DOHH2 (cell line): ENCODE measurements at regions not wholly inside any gene's neighbourhood (a gene's known extent, or its start where the extent isn't known, plus 50 kb on each side); places are given as distances from the start of the nearest gene placed in this dataset.

Experiments
- H3F3A ChIP-seq: fragments of 200-600 bp; sonication (generic), shearing (Covaris generic); 2 replicates; pipeline ENCODE4 v1.6.0; 2016; ENCODE audit warnings: antibody characterized with exemption, mild to moderate bottlenecking; ENCODE audit not compliant: control insufficient read depth, insufficient read depth
- H3K27ac ChIP-seq: fragments of 200-600 bp; sonication (generic); 2 replicates; pipeline ENCODE4 v1.5.1; 2014; ENCODE audit warnings: low read depth, mild to moderate bottlenecking, low read length, moderate library complexity
- H3K27me3 ChIP-seq: fragments of 200-600 bp; sonication (generic); 2 replicates; pipeline ENCODE4 v1.6.1; 2014; ENCODE audit warnings: mild to moderate bottlenecking, low read length, mixed read lengths; ENCODE audit not compliant: control insufficient read depth
- H3K36me3 ChIP-seq: fragments of 200-600 bp; sonication (generic); 2 replicates; pipeline ENCODE4 v1.6.1; 2014; ENCODE audit warnings: mild to moderate bottlenecking, low read length, moderate library complexity, mixed read lengths; ENCODE audit not compliant: control insufficient read depth
- H3K4me1 ChIP-seq: fragments of 200-600 bp; sonication (generic); 2 replicates; pipeline ENCODE4 v1.6.1; 2014; ENCODE audit warnings: mild to moderate bottlenecking, low read length, mixed read lengths; ENCODE audit not compliant: control insufficient read depth
- H3K4me2 ChIP-seq: fragments of 200-600 bp; sonication (generic); 2 replicates; pipeline ENCODE4 v1.6.0; 2014; ENCODE audit warnings: mild to moderate bottlenecking, low read length, moderate library complexity
- H3K4me3 ChIP-seq: fragments of 200-600 bp; sonication (generic); 2 replicates; pipeline ENCODE4 v1.5.1; 2014; ENCODE audit warnings: mild to moderate bottlenecking, low read length, mixed read lengths
- H3K79me2 ChIP-seq: fragments of 200-600 bp; sonication (generic); 2 replicates; pipeline ENCODE4 v1.6.1; 2014; ENCODE audit warnings: mild to moderate bottlenecking, low read length, mixed read lengths; ENCODE audit not compliant: control insufficient read depth
- H3K9me2 ChIP-seq: fragments of 200-600 bp; sonication (generic); replicated peaks from 2 replicates; pipeline ENCODE4 v1.6.1; 2014; ENCODE audit warnings: mild to moderate bottlenecking, low read length, mixed read lengths; ENCODE audit not compliant: control insufficient read depth
- H3K9me3 ChIP-seq: fragments of 200-600 bp; sonication (generic); 2 replicates; pipeline ENCODE4 v1.6.1; 2014; ENCODE audit warnings: antibody characterized with exemption, low read length, mixed read lengths; ENCODE audit not compliant: control insufficient read depth, insufficient read depth
- H4K20me1 ChIP-seq: fragments of 200-600 bp; sonication (generic); 2 replicates; pipeline ENCODE4 v1.6.0; 2014; ENCODE audit warnings: low read depth, mild to moderate bottlenecking, antibody characterized with exemption, low read length, moderate library complexity; ENCODE audit not compliant: control insufficient read depth, insufficient read depth
- EZH2phosphoT487 ChIP-seq: fragments of 200-600 bp; sonication (generic); IDR thresholded peaks from 2 replicates; pipeline ENCODE4 v1.6.1; 2017; ENCODE audit warnings: borderline replicate concordance, mild to moderate bottlenecking, antibody characterized with exemption, low read length, moderate library complexity, mixed read lengths
- TF ChIP-seq, protein P1 (sequence below): fragments of 200-600 bp; sonication (generic); IDR thresholded peaks from one replicate; pipeline ENCODE4 v1.5.1; 2014; ENCODE audit warnings: antibody characterized with exemption, mild to moderate bottlenecking, low read depth, low read length; ENCODE audit not compliant: poor library complexity, severe bottlenecking

GRCh38 chr13:86554066-86554465, 754.8 kb upstream of the SLITRK6 start:
- TF ChIP-seq, protein P1, sequence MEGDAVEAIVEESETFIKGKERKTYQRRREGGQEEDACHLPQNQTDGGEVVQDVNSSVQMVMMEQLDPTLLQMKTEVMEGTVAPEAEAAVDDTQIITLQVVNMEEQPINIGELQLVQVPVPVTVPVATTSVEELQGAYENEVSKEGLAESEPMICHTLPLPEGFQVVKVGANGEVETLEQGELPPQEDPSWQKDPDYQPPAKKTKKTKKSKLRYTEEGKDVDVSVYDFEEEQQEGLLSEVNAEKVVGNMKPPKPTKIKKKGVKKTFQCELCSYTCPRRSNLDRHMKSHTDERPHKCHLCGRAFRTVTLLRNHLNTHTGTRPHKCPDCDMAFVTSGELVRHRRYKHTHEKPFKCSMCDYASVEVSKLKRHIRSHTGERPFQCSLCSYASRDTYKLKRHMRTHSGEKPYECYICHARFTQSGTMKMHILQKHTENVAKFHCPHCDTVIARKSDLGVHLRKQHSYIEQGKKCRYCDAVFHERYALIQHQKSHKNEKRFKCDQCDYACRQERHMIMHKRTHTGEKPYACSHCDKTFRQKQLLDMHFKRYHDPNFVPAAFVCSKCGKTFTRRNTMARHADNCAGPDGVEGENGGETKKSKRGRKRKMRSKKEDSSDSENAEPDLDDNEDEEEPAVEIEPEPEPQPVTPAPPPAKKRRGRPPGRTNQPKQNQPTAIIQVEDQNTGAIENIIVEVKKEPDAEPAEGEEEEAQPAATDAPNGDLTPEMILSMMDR = no peak
- TF ChIP-seq EZH2phosphoT487 = no peak
- Histone ChIP-seq H3K9me3 (no peaks in the 10 kb centered on the region), H3F3A (no peaks in the 10 kb centered on the region), H3K27ac (no peak overlapping the region), H3K27me3 (no peaks in the 10 kb centered on the region), H3K4me3 (no peak overlapping the region), H3K79me2 (no peaks in the 10 kb centered on the region), H3K4me2 (no peak overlapping the region), H3K9me2 (no peaks in the 10 kb centered on the region), H4K20me1 (no peaks in the 10 kb centered on the region), H3K4me1 (no peaks in the 10 kb centered on the region), H3K36me3 (no peaks in the 10 kb centered on the region)

DNA sequence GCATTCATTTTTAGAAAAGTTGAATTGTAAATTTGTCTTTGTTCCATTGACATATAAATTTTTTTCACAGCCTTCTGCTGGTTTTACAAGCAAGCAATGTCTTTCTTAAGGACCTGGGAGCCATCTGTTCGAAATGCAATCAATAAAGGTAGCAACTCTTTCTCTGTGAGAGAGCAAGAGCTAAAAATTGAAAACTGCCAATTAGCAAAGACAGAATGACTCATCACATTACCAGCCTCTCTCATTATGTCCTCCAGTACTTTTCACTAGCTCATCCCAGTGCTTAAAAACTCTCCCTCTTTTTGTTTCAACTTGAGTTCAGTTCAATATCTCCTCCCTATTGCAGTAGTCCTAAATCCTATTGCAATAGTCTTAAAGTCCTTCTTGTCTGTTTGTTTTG, 760.7 kb upstream of the SLITRK6 start:
- Histone ChIP-seq H3K4me3 (no peak overlapping the region), H3K9me2 (no peaks in the 10 kb centered on the region), H3K79me2 (no peaks in the 10 kb centered on the region), H3K27ac (no peak overlapping the region), H3K27me3 (no peaks in the 10 kb centered on the region), H3K4me1 (no peaks in the 10 kb centered on the region), H3K36me3 (no peaks in the 10 kb centered on the region), H3F3A (no peaks in the 10 kb centered on the region), H3K4me2 (no peak overlapping the region), H4K20me1 (no peaks in the 10 kb centered on the region), H3K9me3 (no peaks in the 10 kb centered on the region)
- no peak for TF ChIP-seq EZH2phosphoT487
- TF ChIP-seq, protein P1 = no peak

GRCh38 chr13:86562866-86563265, 763.6 kb upstream of the SLITRK6 start:
- H3K4me3 ChIP-seq = no peak overlapping the region

More at GRCh38 chr13:86562866-86563265, 763.6 kb upstream of the SLITRK6 start:
- H3F3A ChIP-seq = no peaks in the 10 kb centered on the region
- no peaks in the 10 kb centered on the region for H3K9me3 ChIP-seq
- no peaks in the 10 kb centered on the region for H3K4me1 ChIP-seq
- no peaks in the 10 kb centered on the region for H3K9me2 ChIP-seq
- H3K79me2 ChIP-seq = no peaks in the 10 kb centered on the region
- no peak for TF ChIP-seq EZH2phosphoT487
- TF ChIP-seq, protein P1 = no peak
- no peak overlapping the region for H3K4me2 ChIP-seq
- no peaks in the 10 kb centered on the region for H4K20me1 ChIP-seq
- no peak overlapping the region for H3K27ac ChIP-seq
- H3K36me3 ChIP-seq = no peaks in the 10 kb centered on the region
- no peaks in the 10 kb centered on the region for H3K27me3 ChIP-seq
